HG02623 (cell line): ENCODE measurements at regions not wholly inside any gene's neighbourhood (a gene's known extent, or its start where the extent isn't known, plus 50 kb on each side); places are given as distances from the start of the nearest gene placed in this dataset.
A peak's percentile ranks its signal among the peaks of the same experiment; 100 is the strongest.

ENCODE experiments used
- ATAC-seq: cut with Tn5 transposase; IDR thresholded peaks from one replicate; pipeline ENCODE4 v1.9.1; 2021; ENCODE audit warnings: moderate library complexity; ENCODE audit not compliant: unreplicated experiment

GRCh38 chr16:13291591-13292333 is 390.4 kb downstream of the SHISA9 start:
- ATAC-seq, result no peak

GRCh38 chr16:13296206-13296605 is 394.8 kb downstream of the SHISA9 start:
- no peak for ATAC-seq

- ATAC-seq, result no peak
Measured at GRCh38 chr16:13298666-13299065, 397.3 kb downstream of the SHISA9 start.

GRCh38 chr16:13300066-13300840 is 398.9 kb downstream of the SHISA9 start:
- ATAC-seq, result no peak

- ATAC-seq, result no peak
Measured at GRCh38 chr16:13305019-13305755, 403.8 kb downstream of the SHISA9 start.

GRCh38 chr16:13306161-13306995 is 405.0 kb downstream of the SHISA9 start:
- ATAC-seq, result no peak

GRCh38 chr16:13307255-13307654 is 405.9 kb downstream of the SHISA9 start:
- ATAC-seq, result no peak

- no peak for ATAC-seq
Measured at GRCh38 chr16:13307851-13308250, 406.5 kb downstream of the SHISA9 start.

- ATAC-seq, result no peak
Measured at GRCh38 chr16:13312063-13312462, 410.7 kb downstream of the SHISA9 start.

GRCh38 chr16:13313351-13313750 is 412.0 kb downstream of the SHISA9 start:
- ATAC-seq, result no peak

- no peak for ATAC-seq
Measured at GRCh38 chr16:13314633-13315032, 413.2 kb downstream of the SHISA9 start.

- no peak for ATAC-seq
Measured at GRCh38 chr16:13315642-13316427, 414.4 kb downstream of the SHISA9 start.

GRCh38 chr16:13322336-13322735 is 420.9 kb downstream of the SHISA9 start:
- peak; percentile 77 for ATAC-seq

GRCh38 chr16:13324851-13325250 is 423.5 kb downstream of the SHISA9 start:
- no peak for ATAC-seq

GRCh38 chr16:13325396-13325795 is 424.0 kb downstream of the SHISA9 start:
- no peak for ATAC-seq

GRCh38 chr16:13331918-13332317 is 430.5 kb downstream of the SHISA9 start:
- ATAC-seq, result no peak

- no peak for ATAC-seq
Measured at GRCh38 chr16:13332713-13333255, 431.4 kb downstream of the SHISA9 start.

- ATAC-seq, result no peak
Measured at GRCh38 chr16:13333336-13333735, 431.9 kb downstream of the SHISA9 start.

- ATAC-seq, result no peak
Measured at GRCh38 chr16:13335879-13336278, 434.5 kb downstream of the SHISA9 start.

GRCh38 chr16:13336335-13336734 is 434.9 kb downstream of the SHISA9 start:
- ATAC-seq, result no peak
